Suprapubic skin (tissue), 4 donors: ENCODE measurements at regions not wholly inside any gene's neighbourhood (a gene's known extent, or its start where the extent isn't known, plus 50 kb on each side); places are given as distances from the start of the nearest gene placed in this dataset.

Source experiments
- POLR2A ChIP-seq, 2 donors: fragments of 450-650 bp; IDR thresholded peaks; one replicate each; pipeline ENCODE4 v1.6.1; 2017; ENCODE audit warnings: antibody characterized with exemption in 2 of 2, mild to moderate bottlenecking in 2 of 2, moderate library complexity in 2 of 2
- POLR2AphosphoS5 ChIP-seq, 3 donors: sonication (generic); formaldehyde crosslinking; IDR thresholded peaks; one replicate each; pipeline ENCODE4 v1.6.1; 2017; ENCODE audit warnings: antibody characterized with exemption in 3 of 3
- TF ChIP-seq, protein P1 (sequence below), 2 donors: fragments of 200-600 bp in 1 of 2; fragments of 450-650 bp in 1 of 2; sonication (generic) in 1 of 2; IDR thresholded peaks; one replicate each; pipeline ENCODE4 v1.5.1; 2016 to 2019; ENCODE audit warnings: antibody characterized with exemption in 2 of 2, mild to moderate bottlenecking in 1 of 2, moderate library complexity in 1 of 2

DNA sequence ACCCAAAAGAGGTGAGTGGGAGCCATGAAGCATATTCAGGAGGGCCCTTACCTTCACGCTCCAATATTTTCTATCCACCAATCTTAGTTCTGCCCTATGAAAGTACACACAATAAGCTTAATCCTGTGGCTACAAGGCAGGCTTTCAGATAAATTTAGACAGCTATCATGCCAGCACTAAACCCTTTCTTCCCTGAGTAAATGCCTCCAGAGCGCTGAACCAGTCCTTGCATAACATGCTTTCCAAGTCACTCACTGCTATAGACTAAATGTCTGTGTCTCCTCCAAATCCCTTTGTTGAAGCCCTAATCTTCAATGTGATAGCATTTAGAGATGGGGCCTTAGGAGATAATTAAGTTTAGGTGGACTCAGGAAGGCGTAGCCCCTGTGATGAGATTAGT lies 50.3 kb upstream of the FIBIN start:
- TF ChIP-seq, protein P1, sequence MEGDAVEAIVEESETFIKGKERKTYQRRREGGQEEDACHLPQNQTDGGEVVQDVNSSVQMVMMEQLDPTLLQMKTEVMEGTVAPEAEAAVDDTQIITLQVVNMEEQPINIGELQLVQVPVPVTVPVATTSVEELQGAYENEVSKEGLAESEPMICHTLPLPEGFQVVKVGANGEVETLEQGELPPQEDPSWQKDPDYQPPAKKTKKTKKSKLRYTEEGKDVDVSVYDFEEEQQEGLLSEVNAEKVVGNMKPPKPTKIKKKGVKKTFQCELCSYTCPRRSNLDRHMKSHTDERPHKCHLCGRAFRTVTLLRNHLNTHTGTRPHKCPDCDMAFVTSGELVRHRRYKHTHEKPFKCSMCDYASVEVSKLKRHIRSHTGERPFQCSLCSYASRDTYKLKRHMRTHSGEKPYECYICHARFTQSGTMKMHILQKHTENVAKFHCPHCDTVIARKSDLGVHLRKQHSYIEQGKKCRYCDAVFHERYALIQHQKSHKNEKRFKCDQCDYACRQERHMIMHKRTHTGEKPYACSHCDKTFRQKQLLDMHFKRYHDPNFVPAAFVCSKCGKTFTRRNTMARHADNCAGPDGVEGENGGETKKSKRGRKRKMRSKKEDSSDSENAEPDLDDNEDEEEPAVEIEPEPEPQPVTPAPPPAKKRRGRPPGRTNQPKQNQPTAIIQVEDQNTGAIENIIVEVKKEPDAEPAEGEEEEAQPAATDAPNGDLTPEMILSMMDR (IDR thresholded peaks at IDR 0.05), result no peak
- TF ChIP-seq POLR2AphosphoS5 (IDR thresholded peaks at IDR 0.05), result no peak
- TF ChIP-seq POLR2A (IDR thresholded peaks at IDR 0.05), result no peak
